ENCODE measurements at regions not wholly inside any gene's neighbourhood (a gene's known extent, or its start where the extent isn't known, plus 50 kb on each side); places are given as distances from the start of the nearest gene placed in this dataset.

DNA sequence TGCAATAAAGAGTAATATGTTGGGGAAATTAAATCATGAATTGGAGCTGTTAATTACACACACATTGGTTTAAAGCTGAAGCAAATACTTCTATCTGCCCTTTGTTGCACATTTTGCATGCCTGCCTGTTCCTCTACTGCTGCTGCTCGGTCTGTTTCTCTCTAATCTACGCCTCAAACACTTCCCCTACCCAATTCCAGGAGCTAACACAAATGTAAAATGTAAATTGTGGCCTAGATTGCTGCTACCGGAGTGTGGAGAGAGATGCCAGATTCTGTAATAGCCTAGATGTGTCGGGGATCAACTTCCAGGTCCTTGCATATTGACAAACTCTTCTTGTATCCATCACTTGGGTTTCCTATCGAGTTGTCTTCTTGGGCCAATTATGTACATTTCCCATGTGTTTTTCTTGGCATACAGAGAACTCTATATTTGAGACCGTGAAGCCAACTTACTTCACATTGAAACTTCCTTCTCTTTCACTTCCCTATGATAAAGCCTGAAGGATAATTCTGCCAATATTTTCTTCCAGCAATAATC lies 450.4 kb upstream of the NR2F2 start:
- no peaks in the 10 kb centered on the region for H3K36me3 ChIP-seq
- H3K4me3 ChIP-seq (ENCODE audit: low read depth, low read length): no peak overlapping the region
- H3K9me3 ChIP-seq: no peaks in the 10 kb centered on the region; the same call in 1 of the 2 replicates
- no peaks in the 10 kb centered on the region for H3K27me3 ChIP-seq
- TF ChIP-seq, protein P1, sequence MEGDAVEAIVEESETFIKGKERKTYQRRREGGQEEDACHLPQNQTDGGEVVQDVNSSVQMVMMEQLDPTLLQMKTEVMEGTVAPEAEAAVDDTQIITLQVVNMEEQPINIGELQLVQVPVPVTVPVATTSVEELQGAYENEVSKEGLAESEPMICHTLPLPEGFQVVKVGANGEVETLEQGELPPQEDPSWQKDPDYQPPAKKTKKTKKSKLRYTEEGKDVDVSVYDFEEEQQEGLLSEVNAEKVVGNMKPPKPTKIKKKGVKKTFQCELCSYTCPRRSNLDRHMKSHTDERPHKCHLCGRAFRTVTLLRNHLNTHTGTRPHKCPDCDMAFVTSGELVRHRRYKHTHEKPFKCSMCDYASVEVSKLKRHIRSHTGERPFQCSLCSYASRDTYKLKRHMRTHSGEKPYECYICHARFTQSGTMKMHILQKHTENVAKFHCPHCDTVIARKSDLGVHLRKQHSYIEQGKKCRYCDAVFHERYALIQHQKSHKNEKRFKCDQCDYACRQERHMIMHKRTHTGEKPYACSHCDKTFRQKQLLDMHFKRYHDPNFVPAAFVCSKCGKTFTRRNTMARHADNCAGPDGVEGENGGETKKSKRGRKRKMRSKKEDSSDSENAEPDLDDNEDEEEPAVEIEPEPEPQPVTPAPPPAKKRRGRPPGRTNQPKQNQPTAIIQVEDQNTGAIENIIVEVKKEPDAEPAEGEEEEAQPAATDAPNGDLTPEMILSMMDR (IDR thresholded peaks at IDR 0.05; ENCODE audit: low read depth, low read length): no peak
- no peak for DNase-seq
- no peaks in the 10 kb centered on the region for H3K4me1 ChIP-seq

DNA sequence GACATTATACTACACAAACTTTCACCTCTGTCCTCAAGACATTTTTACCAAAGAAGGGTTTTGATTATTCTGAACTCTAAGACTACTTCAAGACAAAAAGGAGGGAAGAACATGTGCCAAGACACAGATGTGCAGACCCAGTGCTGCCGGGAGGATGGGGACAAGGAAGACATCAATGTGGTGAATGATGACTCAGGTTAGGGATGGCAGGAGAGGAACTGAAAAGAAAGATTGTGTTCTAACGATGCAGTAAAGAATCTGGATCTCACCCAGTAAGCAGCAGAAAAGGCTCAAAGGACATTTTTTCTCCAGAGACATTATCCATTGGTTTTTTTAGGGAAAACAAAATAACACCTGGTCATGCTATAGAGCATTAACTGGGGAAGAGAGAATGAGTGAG lies 449.9 kb upstream of the NR2F2 start:
- Histone ChIP-seq H3K36me3 (no peaks in the 10 kb centered on the region), H3K27me3 (no peaks in the 10 kb centered on the region), H3K4me1 (no peaks in the 10 kb centered on the region), H3K4me3 (ENCODE audit: low read depth, low read length) (no peak overlapping the region), H3K9me3 (no peaks in the 10 kb centered on the region; the same call in 1 of the 2 replicates)
- DNase-seq: no peak
- TF ChIP-seq, protein P1 (IDR thresholded peaks at IDR 0.05; ENCODE audit: low read depth, low read length): no peak

GRCh38 chr15:95883064-95883463 lies 447.4 kb upstream of the NR2F2 start:
- no peak for DNase-seq
- TF ChIP-seq, protein P1 (IDR thresholded peaks at IDR 0.05; ENCODE audit: low read depth, low read length): no peak
- H3K27me3 ChIP-seq: no peaks in the 10 kb centered on the region

GRCh38 chr15:95884276-95884675 lies 446.2 kb upstream of the NR2F2 start:
- TF ChIP-seq, protein P1 (IDR thresholded peaks at IDR 0.05; ENCODE audit: low read depth, low read length): no peak
- Histone ChIP-seq H3K4me3 (ENCODE audit: low read depth, low read length) (no peak overlapping the region), H3K4me1 (no peaks in the 10 kb centered on the region), H3K27me3 (no peaks in the 10 kb centered on the region), H3K36me3 (no peaks in the 10 kb centered on the region), H3K9me3 (no peaks in the 10 kb centered on the region; the same call in 1 of the 2 replicates)
- no peak for DNase-seq

More at GRCh38 chr15:95883064-95883463, 447.4 kb upstream of the NR2F2 start:
- Histone ChIP-seq H3K36me3 (no peaks in the 10 kb centered on the region), H3K4me1 (no peaks in the 10 kb centered on the region), H3K9me3 (no peaks in the 10 kb centered on the region; the same call in 1 of the 2 replicates), H3K4me3 (ENCODE audit: low read depth, low read length) (no peak overlapping the region)

DNA sequence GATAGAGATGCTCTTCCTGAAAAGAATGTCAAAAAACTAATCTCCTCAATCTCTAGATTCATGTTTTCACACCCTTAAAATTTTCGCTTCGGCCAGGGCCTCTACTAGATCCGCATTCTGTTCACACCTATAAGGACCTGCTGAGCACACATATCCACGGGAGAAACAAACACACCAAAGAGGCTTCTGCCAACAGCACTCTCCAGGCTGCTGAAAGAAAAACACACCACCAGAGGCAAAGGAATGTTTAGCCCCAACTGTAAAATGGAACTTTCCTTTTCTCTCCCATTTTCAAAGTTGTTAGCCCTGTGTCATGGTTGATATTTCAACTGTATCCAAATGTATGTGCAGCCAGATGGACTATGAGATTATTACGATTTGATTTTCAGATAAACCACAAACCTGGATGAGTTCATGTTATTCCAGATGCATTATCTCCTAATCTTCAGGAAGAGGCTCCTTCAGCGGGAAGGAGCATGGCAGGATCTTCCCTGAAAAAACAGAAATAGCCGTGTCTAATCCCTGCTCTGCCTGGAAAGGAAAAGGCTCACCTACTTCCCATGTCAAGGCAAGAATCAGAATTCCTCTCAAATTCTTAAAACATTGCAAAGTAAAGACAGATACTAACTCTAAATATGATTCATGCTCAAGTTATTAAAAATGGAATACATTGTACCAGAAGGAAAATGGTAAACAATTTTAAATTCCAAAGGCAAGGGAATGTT lies 442.7 kb upstream of the NR2F2 start:
- Histone ChIP-seq H3K4me3 (ENCODE audit: low read depth, low read length) (no peak overlapping the region), H3K9me3 (no peaks in the 10 kb centered on the region; the same call in 1 of the 2 replicates), H3K27me3 (no peaks in the 10 kb centered on the region), H3K4me1 (no peaks in the 10 kb centered on the region), H3K36me3 (no peaks in the 10 kb centered on the region)
- TF ChIP-seq, protein P1 (IDR thresholded peaks at IDR 0.05; ENCODE audit: low read depth, low read length): no peak
- DNase-seq: no peak

DNA sequence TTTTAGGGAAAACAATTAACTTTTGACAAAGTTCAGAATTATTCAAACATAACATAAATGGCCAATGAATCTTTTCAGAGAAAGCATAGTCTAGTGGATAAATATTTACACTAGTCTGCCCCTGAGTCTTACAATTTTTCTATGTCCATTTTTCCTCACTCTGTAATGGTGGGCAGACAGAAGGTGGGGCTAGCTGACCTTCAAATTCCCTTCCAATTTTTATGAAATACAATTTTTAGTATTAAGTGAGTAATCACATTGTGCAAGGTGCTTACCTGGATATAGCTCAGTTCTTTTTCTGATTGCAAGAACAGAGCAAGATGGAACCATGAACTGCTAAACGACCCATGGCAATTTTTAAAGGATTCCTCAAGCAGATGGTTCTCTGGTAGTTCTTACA lies 441.7 kb upstream of the NR2F2 start:
- no peaks in the 10 kb centered on the region for H3K36me3 ChIP-seq
- H3K27me3 ChIP-seq: no peaks in the 10 kb centered on the region
- TF ChIP-seq, protein P1 (IDR thresholded peaks at IDR 0.05; ENCODE audit: low read depth, low read length): no peak
- H3K4me1 ChIP-seq: no peaks in the 10 kb centered on the region
- H3K9me3 ChIP-seq: no peaks in the 10 kb centered on the region; the same call in 1 of the 2 replicates
- no peak for DNase-seq
- H3K4me3 ChIP-seq (ENCODE audit: low read depth, low read length): no peak overlapping the region
